GM12878 (cell line): ENCODE measurements at regions not wholly inside any gene's neighbourhood (a gene's known extent, or its start where the extent isn't known, plus 50 kb on each side); places are given as distances from the start of the nearest gene placed in this dataset.

Experiments
- CBX5 ChIP-seq: sonication (generic); IDR thresholded peaks from 2 replicates; pipeline ENCODE4 v1.6.1; 2016; ENCODE audit warnings: low read depth, moderate library complexity, mild to moderate bottlenecking, inconsistent platforms
- EED ChIP-seq: sonication (generic); IDR thresholded peaks from 2 replicates; pipeline ENCODE4 v1.6.1; 2016; ENCODE audit warnings: antibody characterized with exemption, low read depth
- EP300 ChIP-seq, 2 experiments: fragments of 150-350 bp in 1 of 2; IDR thresholded peaks; 2 replicates each; pipeline ENCODE4 v1.6.1; 2011 to 2012; ENCODE audit warnings: low read depth in 2 of 2, low read length in 2 of 2, borderline replicate concordance in 1 of 2, improper control_type of control experiment in 1 of 2, inconsistent platforms in 1 of 2; ENCODE audit not compliant: control insufficient read depth in 1 of 2
- FOXK2 ChIP-seq: fragments of 450-650 bp; IDR thresholded peaks from 2 replicates; pipeline ENCODE4 v1.6.1; 2017; ENCODE audit warnings: mild to moderate bottlenecking, moderate library complexity
- GATAD2B ChIP-seq: fragments of 450-650 bp; conservative IDR thresholded peaks from 2 replicates; pipeline ENCODE4 v1.6.1; 2017; ENCODE audit warnings: low read depth, mild to moderate bottlenecking, moderate library complexity
- SRF ChIP-seq, 2 experiments: IDR thresholded peaks; 2 replicates each; pipeline ENCODE4 v1.6.1; 2011; ENCODE audit warnings: low read depth in 2 of 2, low read length in 2 of 2, mild to moderate bottlenecking in 1 of 2, moderate library complexity in 1 of 2
- TCF3 ChIP-seq: IDR thresholded peaks from 2 replicates; pipeline ENCODE4 v1.6.1; 2012; ENCODE audit warnings: low read depth, mild to moderate bottlenecking, low read length, borderline replicate concordance; ENCODE audit not compliant: insufficient read depth
- ZBED1 ChIP-seq: IDR thresholded peaks from 2 replicates; pipeline ENCODE4 v1.6.1; 2016; ENCODE audit warnings: borderline replicate concordance
- ZZZ3 ChIP-seq: IDR thresholded peaks from 2 replicates; pipeline ENCODE4 v1.6.1; 2011; ENCODE audit warnings: low read depth; ENCODE audit not compliant: control insufficient read depth, insufficient read length
- TF ChIP-seq, protein P1 (sequence below): fragments of 450-650 bp; IDR thresholded peaks from 2 replicates; pipeline ENCODE4 v1.6.1; 2017; ENCODE audit warnings: mild to moderate bottlenecking
- TF ChIP-seq, protein P2 (sequence below): IDR thresholded peaks from 2 replicates; pipeline ENCODE4 v1.6.1; 2012; ENCODE audit warnings: improper control_type of control experiment, low read depth, low read length; ENCODE audit not compliant: insufficient replicate concordance
- TF ChIP-seq, protein P3 (sequence below): fragments of 450-650 bp; IDR thresholded peaks from 2 replicates; pipeline ENCODE4 v1.6.1; 2017; ENCODE audit warnings: antibody characterized with exemption, mild to moderate bottlenecking, moderate library complexity
- TF ChIP-seq, protein P4 (sequence below): IDR thresholded peaks from 2 replicates; pipeline ENCODE4 v1.6.1; 2011; ENCODE audit warnings: low read depth, mild to moderate bottlenecking, low read length, moderate library complexity, borderline replicate concordance; ENCODE audit errors: extremely low read depth
- TF ChIP-seq, protein P5 (sequence below): fragments of 450-650 bp; IDR thresholded peaks from 2 replicates; pipeline ENCODE4 v1.6.1; 2017; ENCODE audit warnings: borderline replicate concordance

DNA sequence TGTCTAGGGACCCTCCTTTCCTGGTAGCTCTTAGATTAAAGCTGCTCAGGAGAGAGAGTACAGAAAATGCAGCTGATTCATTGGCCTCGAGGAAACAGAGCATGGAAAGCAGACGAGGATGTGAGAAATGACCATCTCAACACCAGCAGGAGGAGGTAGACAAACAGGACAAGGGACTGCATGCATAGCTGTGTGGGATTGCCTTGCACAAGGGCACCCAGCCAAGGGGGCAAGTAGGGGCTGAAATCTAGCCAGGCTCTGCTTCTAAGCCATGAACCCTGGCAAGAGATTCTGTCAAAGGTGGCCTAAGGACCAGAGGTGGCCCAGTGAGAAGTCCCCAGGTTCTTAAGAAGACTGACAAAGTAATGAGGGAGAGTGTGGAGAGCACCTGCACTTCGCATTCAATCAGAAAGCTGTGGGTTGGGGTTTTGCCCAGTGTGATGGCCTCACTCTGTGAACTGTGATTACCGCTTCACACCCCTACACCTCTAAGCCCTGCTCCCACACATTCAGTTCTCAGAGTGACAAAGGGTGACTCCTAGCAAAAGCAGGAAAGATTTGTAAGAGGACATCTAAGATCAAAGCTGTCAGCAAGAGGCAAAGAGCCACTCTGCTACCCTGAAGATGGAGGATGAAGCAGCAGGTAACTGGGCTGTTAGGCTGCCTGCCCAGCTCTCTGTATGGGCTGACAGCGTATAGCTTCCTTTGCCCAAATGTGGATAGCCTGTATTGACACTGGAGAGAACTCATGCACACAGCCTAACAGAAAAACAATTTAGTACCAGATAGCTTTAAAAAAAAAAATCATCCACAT lies 151.3 kb upstream of the PELI1 start (continued):
- TF ChIP-seq, protein P1, sequence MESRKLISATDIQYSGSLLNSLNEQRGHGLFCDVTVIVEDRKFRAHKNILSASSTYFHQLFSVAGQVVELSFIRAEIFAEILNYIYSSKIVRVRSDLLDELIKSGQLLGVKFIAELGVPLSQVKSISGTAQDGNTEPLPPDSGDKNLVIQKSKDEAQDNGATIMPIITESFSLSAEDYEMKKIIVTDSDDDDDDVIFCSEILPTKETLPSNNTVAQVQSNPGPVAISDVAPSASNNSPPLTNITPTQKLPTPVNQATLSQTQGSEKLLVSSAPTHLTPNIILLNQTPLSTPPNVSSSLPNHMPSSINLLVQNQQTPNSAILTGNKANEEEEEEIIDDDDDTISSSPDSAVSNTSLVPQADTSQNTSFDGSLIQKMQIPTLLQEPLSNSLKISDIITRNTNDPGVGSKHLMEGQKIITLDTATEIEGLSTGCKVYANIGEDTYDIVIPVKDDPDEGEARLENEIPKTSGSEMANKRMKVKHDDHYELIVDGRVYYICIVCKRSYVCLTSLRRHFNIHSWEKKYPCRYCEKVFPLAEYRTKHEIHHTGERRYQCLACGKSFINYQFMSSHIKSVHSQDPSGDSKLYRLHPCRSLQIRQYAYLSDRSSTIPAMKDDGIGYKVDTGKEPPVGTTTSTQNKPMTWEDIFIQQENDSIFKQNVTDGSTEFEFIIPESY = no peak
- TF ChIP-seq ZZZ3 (no peak), FOXK2 (no peak), TCF3 (no peak), EED (no peak), CBX5 (no peak; the same call in 1 of the 2 replicates), EP300 (IDR thresholded peaks at IDR 0.05; ENCODE audit: borderline replicate concordance in 1 of 2, control insufficient read depth in 1 of 2, low read depth in 2 of 2, low read length in 2 of 2) (peak; percentile 73 to 81; a peak in 2 of 4 replicates), ZBED1 (no peak; the same call in 1 of the 2 replicates), SRF (IDR thresholded peaks at IDR 0.05; ENCODE audit: low read depth in 2 of 2, low read length in 2 of 2) (peak; percentile 88 to 96), GATAD2B (peak; percentile 63; the same call in 1 of the 2 replicates)
- TF ChIP-seq, protein P2, sequence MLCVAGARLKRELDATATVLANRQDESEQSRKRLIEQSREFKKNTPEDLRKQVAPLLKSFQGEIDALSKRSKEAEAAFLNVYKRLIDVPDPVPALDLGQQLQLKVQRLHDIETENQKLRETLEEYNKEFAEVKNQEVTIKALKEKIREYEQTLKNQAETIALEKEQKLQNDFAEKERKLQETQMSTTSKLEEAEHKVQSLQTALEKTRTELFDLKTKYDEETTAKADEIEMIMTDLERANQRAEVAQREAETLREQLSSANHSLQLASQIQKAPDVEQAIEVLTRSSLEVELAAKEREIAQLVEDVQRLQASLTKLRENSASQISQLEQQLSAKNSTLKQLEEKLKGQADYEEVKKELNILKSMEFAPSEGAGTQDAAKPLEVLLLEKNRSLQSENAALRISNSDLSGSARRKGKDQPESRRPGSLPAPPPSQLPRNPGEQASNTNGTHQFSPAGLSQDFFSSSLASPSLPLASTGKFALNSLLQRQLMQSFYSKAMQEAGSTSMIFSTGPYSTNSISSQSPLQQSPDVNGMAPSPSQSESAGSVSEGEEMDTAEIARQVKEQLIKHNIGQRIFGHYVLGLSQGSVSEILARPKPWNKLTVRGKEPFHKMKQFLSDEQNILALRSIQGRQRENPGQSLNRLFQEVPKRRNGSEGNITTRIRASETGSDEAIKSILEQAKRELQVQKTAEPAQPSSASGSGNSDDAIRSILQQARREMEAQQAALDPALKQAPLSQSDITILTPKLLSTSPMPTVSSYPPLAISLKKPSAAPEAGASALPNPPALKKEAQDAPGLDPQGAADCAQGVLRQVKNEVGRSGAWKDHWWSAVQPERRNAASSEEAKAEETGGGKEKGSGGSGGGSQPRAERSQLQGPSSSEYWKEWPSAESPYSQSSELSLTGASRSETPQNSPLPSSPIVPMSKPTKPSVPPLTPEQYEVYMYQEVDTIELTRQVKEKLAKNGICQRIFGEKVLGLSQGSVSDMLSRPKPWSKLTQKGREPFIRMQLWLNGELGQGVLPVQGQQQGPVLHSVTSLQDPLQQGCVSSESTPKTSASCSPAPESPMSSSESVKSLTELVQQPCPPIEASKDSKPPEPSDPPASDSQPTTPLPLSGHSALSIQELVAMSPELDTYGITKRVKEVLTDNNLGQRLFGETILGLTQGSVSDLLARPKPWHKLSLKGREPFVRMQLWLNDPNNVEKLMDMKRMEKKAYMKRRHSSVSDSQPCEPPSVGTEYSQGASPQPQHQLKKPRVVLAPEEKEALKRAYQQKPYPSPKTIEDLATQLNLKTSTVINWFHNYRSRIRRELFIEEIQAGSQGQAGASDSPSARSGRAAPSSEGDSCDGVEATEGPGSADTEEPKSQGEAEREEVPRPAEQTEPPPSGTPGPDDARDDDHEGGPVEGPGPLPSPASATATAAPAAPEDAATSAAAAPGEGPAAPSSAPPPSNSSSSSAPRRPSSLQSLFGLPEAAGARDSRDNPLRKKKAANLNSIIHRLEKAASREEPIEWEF = peak; percentile 25
- TF ChIP-seq, protein P3, sequence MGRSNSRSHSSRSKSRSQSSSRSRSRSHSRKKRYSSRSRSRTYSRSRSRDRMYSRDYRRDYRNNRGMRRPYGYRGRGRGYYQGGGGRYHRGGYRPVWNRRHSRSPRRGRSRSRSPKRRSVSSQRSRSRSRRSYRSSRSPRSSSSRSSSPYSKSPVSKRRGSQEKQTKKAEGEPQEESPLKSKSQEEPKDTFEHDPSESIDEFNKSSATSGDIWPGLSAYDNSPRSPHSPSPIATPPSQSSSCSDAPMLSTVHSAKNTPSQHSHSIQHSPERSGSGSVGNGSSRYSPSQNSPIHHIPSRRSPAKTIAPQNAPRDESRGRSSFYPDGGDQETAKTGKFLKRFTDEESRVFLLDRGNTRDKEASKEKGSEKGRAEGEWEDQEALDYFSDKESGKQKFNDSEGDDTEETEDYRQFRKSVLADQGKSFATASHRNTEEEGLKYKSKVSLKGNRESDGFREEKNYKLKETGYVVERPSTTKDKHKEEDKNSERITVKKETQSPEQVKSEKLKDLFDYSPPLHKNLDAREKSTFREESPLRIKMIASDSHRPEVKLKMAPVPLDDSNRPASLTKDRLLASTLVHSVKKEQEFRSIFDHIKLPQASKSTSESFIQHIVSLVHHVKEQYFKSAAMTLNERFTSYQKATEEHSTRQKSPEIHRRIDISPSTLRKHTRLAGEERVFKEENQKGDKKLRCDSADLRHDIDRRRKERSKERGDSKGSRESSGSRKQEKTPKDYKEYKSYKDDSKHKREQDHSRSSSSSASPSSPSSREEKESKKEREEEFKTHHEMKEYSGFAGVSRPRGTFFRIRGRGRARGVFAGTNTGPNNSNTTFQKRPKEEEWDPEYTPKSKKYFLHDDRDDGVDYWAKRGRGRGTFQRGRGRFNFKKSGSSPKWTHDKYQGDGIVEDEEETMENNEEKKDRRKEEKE = no peak
- TF ChIP-seq, protein P4, sequence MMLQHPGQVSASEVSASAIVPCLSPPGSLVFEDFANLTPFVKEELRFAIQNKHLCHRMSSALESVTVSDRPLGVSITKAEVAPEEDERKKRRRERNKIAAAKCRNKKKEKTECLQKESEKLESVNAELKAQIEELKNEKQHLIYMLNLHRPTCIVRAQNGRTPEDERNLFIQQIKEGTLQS = no peak
- TF ChIP-seq, protein P5, sequence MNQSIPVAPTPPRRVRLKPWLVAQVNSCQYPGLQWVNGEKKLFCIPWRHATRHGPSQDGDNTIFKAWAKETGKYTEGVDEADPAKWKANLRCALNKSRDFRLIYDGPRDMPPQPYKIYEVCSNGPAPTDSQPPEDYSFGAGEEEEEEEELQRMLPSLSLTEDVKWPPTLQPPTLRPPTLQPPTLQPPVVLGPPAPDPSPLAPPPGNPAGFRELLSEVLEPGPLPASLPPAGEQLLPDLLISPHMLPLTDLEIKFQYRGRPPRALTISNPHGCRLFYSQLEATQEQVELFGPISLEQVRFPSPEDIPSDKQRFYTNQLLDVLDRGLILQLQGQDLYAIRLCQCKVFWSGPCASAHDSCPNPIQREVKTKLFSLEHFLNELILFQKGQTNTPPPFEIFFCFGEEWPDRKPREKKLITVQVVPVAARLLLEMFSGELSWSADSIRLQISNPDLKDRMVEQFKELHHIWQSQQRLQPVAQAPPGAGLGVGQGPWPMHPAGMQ = no peak
